GM19239 (cell line): ENCODE measurements at regions not wholly inside any gene's neighbourhood (a gene's known extent, or its start where the extent isn't known, plus 50 kb on each side); places are given as distances from the start of the nearest gene placed in this dataset.

Experiments
- DNase-seq: peaks from one replicate; pipeline ENCODE4 v3.0.0; 2011; ENCODE audit warnings: low spot score; ENCODE audit not compliant: insufficient read length
- FAIRE-seq: peaks from 2 replicates; lab custom pipeline; 2011; peaks lifted over from hg19 to GRCh38; lab: Jason Lieb, UNC

GRCh38 chrX:121932688-121933087, 885.3 kb downstream of the GLUD2 start:
- FAIRE-seq: no peak
- DNase-seq: no peak

DNA sequence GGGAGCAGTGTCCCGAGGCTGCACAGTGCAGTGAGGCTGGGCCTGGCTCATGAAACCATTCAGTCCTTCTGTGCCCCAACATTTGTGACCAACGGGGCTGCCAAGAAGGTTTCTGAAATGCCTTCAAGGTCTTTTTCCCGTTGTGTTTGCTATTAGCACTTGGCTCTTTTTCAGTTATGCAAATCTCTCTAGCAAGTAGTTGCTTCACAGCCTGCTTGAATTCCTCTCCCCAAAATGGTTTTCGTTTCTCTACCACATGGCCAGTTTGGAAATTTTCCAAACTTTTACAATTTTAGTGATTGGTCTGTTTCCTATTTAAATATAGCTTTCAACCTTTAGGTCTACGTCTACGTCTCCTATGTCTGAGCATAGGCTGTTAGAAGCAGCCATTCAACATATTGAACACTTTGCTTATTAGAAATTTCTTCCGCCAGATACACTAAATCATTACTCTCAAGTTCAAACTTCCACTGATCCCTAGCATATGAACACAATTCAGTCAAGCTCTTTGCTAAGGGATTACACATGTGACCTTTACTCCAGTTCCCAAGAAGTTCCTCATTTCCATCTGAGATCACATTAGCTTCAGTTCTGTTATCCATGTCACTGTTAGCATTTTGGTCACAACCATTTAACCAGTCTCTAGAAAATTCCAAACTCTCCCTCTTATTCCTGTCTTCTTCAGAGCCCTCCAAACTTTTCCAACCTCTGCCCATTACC, 901.8 kb downstream of the GLUD2 start:
- no peak for FAIRE-seq
- no peak for DNase-seq

- FAIRE-seq (no peak), DNase-seq (no peak)
These were observed 911.5 kb downstream of the GLUD2 start for GRCh38 chrX:121958886-121959285.

- FAIRE-seq (no peak), DNase-seq (no peak)
These were observed 928.3 kb downstream of the GLUD2 start for GRCh38 chrX:121975671-121976070.

DNA sequence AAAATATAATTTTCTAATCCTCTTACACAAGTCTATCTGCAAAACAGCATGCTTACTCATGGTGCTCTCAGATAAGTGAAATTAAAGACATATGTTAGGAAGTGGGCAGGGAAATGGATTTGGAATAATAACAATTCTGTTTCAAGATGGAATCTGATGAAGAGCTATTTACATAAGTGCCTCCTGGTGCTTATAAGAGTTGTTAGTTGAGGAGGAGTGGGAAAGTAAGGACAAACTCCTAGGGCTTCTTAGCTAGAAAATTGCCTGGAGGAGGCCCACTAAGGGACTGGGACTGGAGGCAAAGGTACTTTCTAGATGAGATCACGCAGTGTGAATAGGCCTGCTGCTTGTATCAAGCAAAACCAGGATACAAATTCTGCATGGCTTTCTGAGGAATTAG, 939.8 kb downstream of the GLUD2 start:
- FAIRE-seq: no peak
- DNase-seq: no peak

- FAIRE-seq (peak; percentile 18), DNase-seq (no peak)
These were observed 940.4 kb downstream of the GLUD2 start for GRCh38 chrX:121987835-121988234.

- FAIRE-seq: no peak
- no peak for DNase-seq
These were observed 956.7 kb downstream of the GLUD2 start for GRCh38 chrX:122004127-122004526.

GRCh38 chrX:122026665-122027064, 979.3 kb downstream of the GLUD2 start:
- no peak for FAIRE-seq

GRCh38 chrX:122046226-122046625, 998.8 kb downstream of the GLUD2 start:
- DNase-seq (no peak), FAIRE-seq (no peak)

More at GRCh38 chrX:122026665-122027064, 979.3 kb downstream of the GLUD2 start:
- no peak for DNase-seq

DNA sequence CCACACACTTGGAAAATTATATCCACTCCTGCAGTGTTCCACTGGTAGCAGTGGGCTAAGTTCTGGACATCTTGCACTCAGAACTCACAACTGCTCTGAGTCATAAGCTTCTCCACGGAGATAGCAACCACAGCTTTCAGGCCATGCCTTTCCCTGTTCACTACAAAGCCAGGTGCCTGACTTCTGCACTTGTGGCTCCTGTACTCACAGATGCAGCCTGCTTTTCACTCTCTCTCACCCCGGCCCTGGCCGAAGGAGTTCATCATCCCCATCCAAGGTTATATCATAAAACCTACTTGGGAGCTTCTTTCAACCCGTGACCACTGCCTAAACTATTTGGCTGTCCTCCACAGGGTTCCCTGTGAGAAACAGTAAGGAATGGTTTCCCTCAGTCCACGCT, 999.4 kb downstream of the GLUD2 start:
- FAIRE-seq (no peak), DNase-seq (no peak)

GRCh38 chrX:122047261-122047660, 999.9 kb downstream of the GLUD2 start:
- DNase-seq (no peak), FAIRE-seq (no peak)

GRCh38 chrX:122055460-122055859, 1008.0 kb downstream of the GLUD2 start:
- FAIRE-seq (no peak), DNase-seq (no peak)

DNA sequence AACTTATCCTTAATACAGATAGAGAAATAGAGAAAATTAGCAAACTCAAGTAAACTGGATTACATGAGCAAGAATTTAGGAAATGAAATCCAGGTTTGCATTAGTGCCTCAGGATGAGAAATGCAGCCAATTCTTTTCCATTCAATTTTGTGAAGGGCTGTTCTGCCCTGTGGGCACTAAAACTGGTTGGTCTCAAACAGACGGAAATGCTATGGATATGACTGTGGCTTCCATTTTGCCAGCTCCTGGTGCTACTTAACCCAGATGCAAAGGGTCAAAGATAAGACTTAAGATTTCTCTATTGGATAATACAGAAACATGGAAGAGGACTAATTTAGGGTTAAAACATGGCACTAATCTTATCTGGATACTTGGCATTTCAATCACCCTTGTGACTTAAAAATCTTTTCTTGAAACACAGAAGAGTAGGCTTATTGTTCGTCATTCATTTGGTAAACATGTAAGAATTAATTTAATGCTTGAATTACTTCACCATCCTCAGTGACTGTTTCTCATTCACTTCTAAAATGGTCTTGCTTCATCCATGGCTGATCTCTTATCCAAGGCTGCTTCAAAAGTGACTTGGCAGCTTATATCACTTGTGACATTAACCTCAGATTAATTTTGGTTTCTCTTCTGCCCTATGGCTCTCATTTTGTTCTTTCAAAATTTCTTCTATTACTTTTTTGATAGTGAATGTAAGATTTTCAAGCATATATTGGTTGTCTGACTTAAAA, 1008.7 kb downstream of the GLUD2 start:
- DNase-seq (no peak), FAIRE-seq (no peak)

GRCh38 chrX:122076241-122076640, 1028.8 kb downstream of the GLUD2 start:
- DNase-seq (no peak), FAIRE-seq (no peak)

DNA sequence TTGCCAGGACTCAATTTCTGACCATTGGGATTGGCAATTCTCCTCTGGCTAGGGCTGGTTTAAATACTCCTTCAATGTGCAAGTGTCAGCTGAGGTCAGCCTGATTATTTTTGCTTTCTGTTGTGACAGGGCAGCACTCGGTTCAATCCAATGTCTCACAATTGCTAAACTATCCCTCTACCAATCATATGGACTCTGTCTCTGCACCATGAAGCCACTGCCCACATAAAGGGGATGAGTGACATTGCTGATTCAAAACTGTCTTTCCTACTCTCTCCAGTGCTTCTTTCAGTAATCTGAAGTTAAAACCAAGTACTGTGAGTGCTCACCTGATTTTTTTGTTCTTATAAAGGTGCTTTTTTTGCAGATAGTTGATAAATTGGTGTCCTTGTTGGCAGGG, 1030.7 kb downstream of the GLUD2 start:
- DNase-seq: no peak
- no peak for FAIRE-seq

DNA sequence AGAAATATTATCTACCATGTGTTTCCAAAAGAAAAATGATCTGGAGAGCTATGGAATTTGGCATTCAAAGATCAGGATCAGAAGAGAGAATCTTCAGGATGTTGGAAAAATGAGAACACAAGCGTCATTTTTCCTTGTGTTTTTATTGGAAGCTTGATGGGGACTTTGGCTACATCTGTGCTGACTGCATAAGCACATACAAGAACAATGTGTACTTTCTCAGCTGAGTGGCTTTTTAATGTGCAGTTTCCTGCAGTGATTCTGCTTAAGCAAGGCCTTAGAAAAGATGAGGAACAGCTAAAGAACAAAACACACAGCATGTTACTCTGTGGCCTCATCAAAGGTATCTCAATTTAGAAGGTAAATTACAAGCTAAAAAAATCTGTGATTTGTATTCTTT, 1039.9 kb downstream of the GLUD2 start:
- no peak for FAIRE-seq

DNA sequence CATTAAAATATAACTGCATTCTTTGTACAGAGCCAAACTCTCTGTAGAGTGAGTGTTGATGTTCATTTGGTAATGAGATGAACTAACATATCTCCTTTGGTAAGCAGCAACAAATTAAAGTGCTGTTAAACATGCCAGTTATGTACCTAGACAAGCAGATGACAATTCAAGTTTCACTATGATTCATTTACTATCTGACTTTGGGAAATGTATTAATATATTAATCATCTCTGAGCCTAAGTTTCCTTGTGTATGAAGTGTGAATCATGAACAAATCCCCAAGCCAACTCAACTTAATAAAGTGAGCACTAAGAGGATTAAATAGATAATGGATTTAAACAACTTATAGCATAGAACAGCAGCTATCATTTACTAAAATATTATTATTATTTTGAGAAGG, 1044.2 kb downstream of the GLUD2 start:
- DNase-seq (no peak), FAIRE-seq (no peak)

More for the DNA sequence above, 1039.9 kb downstream of the GLUD2 start:
- no peak for DNase-seq

- FAIRE-seq: no peak
- no peak for DNase-seq
These were observed 1045.0 kb downstream of the GLUD2 start for GRCh38 chrX:122092360-122092759.

DNA sequence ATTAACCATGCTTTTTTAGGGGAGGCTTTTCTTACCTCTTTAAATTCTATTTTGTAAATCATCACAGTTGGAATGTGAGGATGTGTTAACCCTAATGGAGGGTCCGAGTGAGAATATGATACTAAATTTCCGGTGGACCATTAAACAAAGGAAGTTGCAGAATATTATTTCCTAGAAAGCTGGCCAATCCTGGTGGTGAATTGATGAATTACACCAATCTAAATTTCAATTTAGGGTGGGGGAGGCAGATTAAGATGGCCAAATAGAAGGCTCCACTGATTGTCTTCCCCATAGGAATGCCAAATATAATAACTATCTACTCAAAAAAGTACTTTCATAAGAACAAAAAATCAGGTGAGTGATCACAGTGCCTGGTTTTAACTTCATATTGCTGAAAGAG, 1045.6 kb downstream of the GLUD2 start:
- DNase-seq (no peak), FAIRE-seq (no peak)

DNA sequence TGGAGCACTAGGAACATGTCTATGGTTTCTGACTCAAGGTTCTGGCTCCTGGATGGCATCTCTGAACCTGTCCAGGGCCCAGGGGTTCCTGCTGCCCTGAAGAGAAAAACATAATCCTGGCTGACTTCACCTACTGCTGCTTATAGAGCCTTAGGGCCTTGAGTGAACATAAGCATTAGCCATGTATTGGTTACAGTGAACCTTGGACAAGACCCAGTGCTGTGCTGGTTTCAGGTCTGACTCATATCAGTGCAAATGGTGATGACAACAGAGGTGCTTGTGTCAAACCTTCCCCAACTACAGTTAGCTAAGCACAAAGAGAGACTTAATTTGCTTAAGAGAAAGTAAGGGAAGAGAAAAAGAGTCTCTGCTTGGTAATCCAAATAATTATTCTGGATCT, 1047.2 kb downstream of the GLUD2 start:
- FAIRE-seq: no peak
- DNase-seq: no peak

- FAIRE-seq (no peak), DNase-seq (no peak)
These were observed 1066.0 kb downstream of the GLUD2 start for GRCh38 chrX:122113376-122113775.

- DNase-seq: no peak
- no peak for FAIRE-seq
These were observed 1066.5 kb downstream of the GLUD2 start for GRCh38 chrX:122113896-122114295.
